D721Med (cell line): ENCODE measurements at regions not wholly inside any gene's neighbourhood (a gene's known extent, or its start where the extent isn't known, plus 50 kb on each side); places are given as distances from the start of the nearest gene placed in this dataset.

Experiments
- DNase-seq: peaks from one replicate; pipeline ENCODE4 v3.0.0; 2011; ENCODE audit warnings: low spot score; ENCODE audit not compliant: insufficient read length
- FAIRE-seq: peaks from 2 replicates; lab custom pipeline; 2011; peaks lifted over from hg19 to GRCh38; lab: Jason Lieb, UNC
- CTCF ChIP-seq: IDR thresholded peaks from 2 replicates; pipeline ENCODE4 v1.5.1; 2012; ENCODE audit warnings: mild to moderate bottlenecking, control low read depth; ENCODE audit not compliant: insufficient read depth; ENCODE audit errors: missing control alignments

DNA sequence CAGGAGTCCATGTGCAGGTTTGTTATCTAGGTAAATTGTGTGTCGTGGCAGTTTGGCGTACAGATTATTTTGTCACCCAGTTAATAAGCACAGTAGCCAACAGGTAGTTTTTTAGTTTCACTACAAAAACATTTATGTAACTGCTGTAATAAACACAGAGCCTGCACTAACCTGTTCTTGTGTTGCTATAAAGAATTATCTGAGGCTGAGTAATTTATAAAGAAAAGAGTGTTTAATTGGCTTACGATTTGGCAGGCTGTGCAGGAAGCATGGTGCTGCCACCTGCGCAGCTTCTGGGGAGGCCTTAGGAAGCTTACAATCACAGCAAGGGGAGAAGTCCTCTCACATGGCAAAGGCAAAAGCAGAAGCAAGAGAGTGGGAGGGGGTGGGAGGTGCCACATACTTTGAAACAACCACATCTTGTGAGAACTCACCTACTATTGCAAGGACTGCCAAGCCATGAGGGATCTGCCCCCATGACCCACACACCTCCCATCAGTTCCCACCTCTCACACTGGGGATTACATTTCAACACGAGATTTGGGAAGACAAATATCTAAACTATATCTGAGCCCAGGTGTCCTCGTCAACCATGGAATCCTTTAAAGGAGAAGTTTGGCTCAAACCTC is 266.4 kb upstream of the GRIP1 start:
- no peak for DNase-seq
- no peak for FAIRE-seq
- no peak for TF ChIP-seq CTCF

GRCh38 chr12:66947119-66947518 is 268.2 kb upstream of the GRIP1 start:
- FAIRE-seq (no peak), DNase-seq (no peak)
- TF ChIP-seq CTCF: no peak

DNA sequence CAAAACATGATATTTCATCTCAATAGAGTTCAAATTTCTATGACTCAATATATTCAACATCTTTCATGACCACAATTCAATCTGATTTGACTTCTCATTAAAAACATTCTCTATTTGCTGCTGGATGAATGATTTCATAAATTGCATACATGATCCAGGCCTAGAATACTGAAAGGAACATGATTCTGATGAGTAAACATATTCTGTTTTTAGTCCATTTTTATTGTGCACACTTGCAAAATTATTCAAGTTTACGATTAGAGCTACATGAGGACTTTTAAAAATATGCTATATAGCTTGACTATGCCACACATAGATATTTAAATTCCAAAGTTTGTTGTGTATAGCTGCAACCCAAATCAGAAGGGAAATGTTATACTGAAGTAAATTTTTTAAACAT is 273.8 kb upstream of the GRIP1 start:
- no peak for DNase-seq
- no peak for FAIRE-seq
- TF ChIP-seq CTCF: no peak

DNA sequence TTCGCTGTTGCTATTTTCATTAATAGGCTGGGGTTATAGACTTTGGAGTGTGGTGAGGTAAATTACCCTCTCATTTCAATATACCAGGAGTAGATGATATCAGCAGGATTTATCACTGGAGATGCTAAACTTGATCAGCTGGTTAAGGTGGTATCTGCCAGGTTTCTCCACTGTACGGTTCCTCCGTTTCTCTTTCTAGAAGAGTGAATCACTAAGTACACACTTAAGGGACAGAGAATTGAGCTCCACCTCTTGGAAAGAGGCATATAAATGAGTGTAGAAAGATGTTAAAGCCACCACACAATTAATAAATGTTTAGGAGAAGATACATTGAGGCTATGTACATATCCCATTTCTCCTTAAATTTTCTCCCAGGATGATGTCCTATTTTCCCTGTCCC is 277.4 kb upstream of the GRIP1 start:
- DNase-seq: no peak
- no peak for TF ChIP-seq CTCF
- no peak for FAIRE-seq

- no peak for TF ChIP-seq CTCF
- no peak for FAIRE-seq
- DNase-seq: no peak
These were observed 280.4 kb upstream of the GRIP1 start for GRCh38 chr12:66959276-66959675.

- FAIRE-seq: no peak
- no peak for DNase-seq
- no peak for TF ChIP-seq CTCF
These were observed 281.1 kb upstream of the GRIP1 start for GRCh38 chr12:66960006-66960405.

- FAIRE-seq: no peak
These were observed 282.1 kb upstream of the GRIP1 start for GRCh38 chr12:66960704-66961690.

More at GRCh38 chr12:66960704-66961690, 282.1 kb upstream of the GRIP1 start:
- DNase-seq: no peak
- TF ChIP-seq CTCF: no peak
